A673 (cell line): ENCODE measurements at regions not wholly inside any gene's neighbourhood (a gene's known extent, or its start where the extent isn't known, plus 50 kb on each side); places are given as distances from the start of the nearest gene placed in this dataset.
A peak's percentile ranks its signal among the peaks of the same experiment; 100 is the strongest.

Experiments
- BruUV-seq: library from RNA; stranded (reverse); fragments of 400-500 nt; replicated peaks from 2 replicates; lab custom pipeline; 2021; lab: Mats Ljungman, UMichigan
- CTCF ChIA-PET: fragments of 300-600 bp; sonication (Branson Sonifier 250); formaldehyde crosslinking; loops from one replicate; lab custom pipeline; 2022; ENCODE audit warnings: antibody characterized with exemption; lab: Charles Lee
- POLR2A ChIA-PET: fragments of 300-600 bp; sonication (Branson Sonifier 250); formaldehyde crosslinking; loops from one replicate; lab custom pipeline; 2022; ENCODE audit warnings: antibody characterized with exemption; ENCODE audit not compliant: low non-redundant PET; lab: Charles Lee
- DNase-seq: peaks from one replicate; pipeline ENCODE4 v3.0.0-alpha.2; 2015; ENCODE audit warnings: low spot score
- H3K27ac ChIP-seq: fragments of 200-600 bp; sonication (generic); 2 replicates; pipeline ENCODE4 v1.5.1; 2016; ENCODE audit warnings: mixed run types, low read depth, mild to moderate bottlenecking, mixed read lengths, antibody characterized with exemption, low read length; ENCODE audit not compliant: poor library complexity, severe bottlenecking
- H3K27me3 ChIP-seq: fragments of 200-600 bp; sonication (generic); replicated peaks from 2 replicates; pipeline ENCODE4 v1.6.1; 2017; ENCODE audit warnings: mixed run types, low read depth, mild to moderate bottlenecking, mixed read lengths, antibody characterized with exemption, low read length; ENCODE audit not compliant: insufficient read depth, poor library complexity
- H3K36me3 ChIP-seq: fragments of 200-600 bp; sonication (generic); 2 replicates; pipeline ENCODE4 v1.6.1; 2016; ENCODE audit warnings: mixed run types, mild to moderate bottlenecking, mixed read lengths, antibody characterized with exemption, low read length; ENCODE audit not compliant: insufficient read depth, poor library complexity, severe bottlenecking
- H3K4me1 ChIP-seq: fragments of 200-600 bp; sonication (generic); 2 replicates; pipeline ENCODE4 v1.6.1; 2017; ENCODE audit warnings: mixed run types, mild to moderate bottlenecking, mixed read lengths, antibody characterized with exemption, low read length; ENCODE audit not compliant: insufficient read depth, poor library complexity, severe bottlenecking
- H3K4me3 ChIP-seq: fragments of 200-600 bp; sonication (generic); 2 replicates; pipeline ENCODE4 v1.5.1; 2016; ENCODE audit warnings: low read depth, mixed run types, mild to moderate bottlenecking, mixed read lengths, low read length; ENCODE audit not compliant: poor library complexity, severe bottlenecking
- H3K9me3 ChIP-seq: fragments of 200-600 bp; sonication (generic); 2 replicates; pipeline ENCODE4 v1.6.1; 2016; ENCODE audit warnings: mixed run types, low read depth, mild to moderate bottlenecking, mixed read lengths, antibody characterized with exemption, low read length; ENCODE audit not compliant: poor library complexity, severe bottlenecking
- EZH2 ChIP-seq: fragments of 200-600 bp; sonication (generic); IDR thresholded peaks from 2 replicates; pipeline ENCODE4 v1.6.1; 2017; ENCODE audit warnings: borderline replicate concordance, low read depth, mild to moderate bottlenecking, mixed read lengths, antibody characterized with exemption, low read length; ENCODE audit not compliant: poor library complexity, severe bottlenecking
- intact Hi-C: fragments of 100-400 bp; cut with micrococcal nuclease; formaldehyde crosslinking; loops from one replicate; pipeline ENCODE4 v1.10.0; 2022; ENCODE audit not compliant: unreplicated experiment
- TF ChIP-seq, protein P1 (sequence below): fragments of 300-800, 200-600 bp; sonication (generic); conservative IDR thresholded peaks from 2 replicates; pipeline ENCODE4 v1.5.1; 2017; ENCODE audit warnings: low read depth, mild to moderate bottlenecking, antibody characterized with exemption, low read length, moderate library complexity, mixed read lengths

DNA sequence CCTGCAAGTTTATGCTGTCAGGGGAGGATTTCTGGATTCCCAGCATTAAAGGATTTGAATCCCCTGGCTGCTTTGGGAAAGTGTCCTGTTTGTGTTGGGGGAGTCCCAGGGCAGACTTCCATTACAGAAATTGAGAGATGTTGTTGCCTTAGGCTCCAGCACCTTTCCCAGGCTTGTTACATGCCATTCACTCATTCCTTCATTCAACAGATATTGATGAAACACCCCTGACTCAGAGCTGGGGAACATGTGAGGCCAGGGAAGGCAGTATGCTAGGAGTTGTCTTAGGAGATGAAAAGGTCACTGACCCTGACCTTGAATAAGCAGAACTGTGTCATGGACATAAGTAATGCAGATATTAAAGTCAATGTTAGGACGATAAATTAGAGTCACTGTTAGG lies 161.7 kb downstream of the NTMT2 start:
- Histone ChIP-seq H3K9me3 (no peaks in the 10 kb centered on the region), H3K4me1 (no peaks in the 10 kb centered on the region), H3K36me3 (no peaks in the 10 kb centered on the region), H3K27ac (no peak overlapping the region), H3K27me3 (no peaks in the 10 kb centered on the region), H3K4me3 (no peak overlapping the region)
- POLR2A ChIA-PET, result no interaction called here
- DNase-seq, result no peak
- CTCF ChIA-PET, result no interaction called here
- TF ChIP-seq, protein P1, sequence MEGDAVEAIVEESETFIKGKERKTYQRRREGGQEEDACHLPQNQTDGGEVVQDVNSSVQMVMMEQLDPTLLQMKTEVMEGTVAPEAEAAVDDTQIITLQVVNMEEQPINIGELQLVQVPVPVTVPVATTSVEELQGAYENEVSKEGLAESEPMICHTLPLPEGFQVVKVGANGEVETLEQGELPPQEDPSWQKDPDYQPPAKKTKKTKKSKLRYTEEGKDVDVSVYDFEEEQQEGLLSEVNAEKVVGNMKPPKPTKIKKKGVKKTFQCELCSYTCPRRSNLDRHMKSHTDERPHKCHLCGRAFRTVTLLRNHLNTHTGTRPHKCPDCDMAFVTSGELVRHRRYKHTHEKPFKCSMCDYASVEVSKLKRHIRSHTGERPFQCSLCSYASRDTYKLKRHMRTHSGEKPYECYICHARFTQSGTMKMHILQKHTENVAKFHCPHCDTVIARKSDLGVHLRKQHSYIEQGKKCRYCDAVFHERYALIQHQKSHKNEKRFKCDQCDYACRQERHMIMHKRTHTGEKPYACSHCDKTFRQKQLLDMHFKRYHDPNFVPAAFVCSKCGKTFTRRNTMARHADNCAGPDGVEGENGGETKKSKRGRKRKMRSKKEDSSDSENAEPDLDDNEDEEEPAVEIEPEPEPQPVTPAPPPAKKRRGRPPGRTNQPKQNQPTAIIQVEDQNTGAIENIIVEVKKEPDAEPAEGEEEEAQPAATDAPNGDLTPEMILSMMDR, result no peak
- TF ChIP-seq EZH2, result no peak
- intact Hi-C loops, result no loop called here
- no TSS peak for BruUV-seq

DNA sequence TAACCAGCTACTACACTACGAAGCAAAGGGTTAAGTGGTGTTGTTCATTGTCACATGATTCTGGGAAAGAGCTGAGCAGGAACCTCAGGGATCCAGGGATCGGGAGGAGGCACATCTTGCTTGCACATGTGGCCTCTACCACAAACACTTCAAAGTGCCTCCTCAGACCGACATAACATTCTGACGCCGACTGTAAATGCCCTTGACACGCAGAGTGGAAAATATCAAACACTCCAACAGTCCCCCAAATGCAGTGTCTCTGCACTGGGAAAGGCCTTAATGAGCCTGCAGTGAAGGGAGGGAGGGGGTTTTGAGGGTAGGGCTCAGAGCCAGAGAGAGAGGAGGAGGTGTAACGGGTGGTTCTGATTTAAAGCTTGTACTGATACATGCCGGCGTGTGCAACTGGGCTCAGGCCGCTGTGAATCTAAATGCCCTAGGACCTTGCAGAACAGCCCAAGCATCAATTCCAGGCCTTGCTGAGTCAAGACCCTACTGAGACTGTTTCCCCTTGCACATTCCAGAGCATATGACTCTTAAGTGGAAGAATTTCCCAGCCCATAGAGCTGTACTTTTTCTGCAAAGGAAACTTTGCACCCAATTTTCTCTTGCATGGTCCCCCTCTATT lies 163.7 kb downstream of the NTMT2 start:
- ChIA-PET POLR2A (no interaction called here), CTCF (no interaction called here)
- no peaks in the 10 kb centered on the region for H3K36me3 ChIP-seq
- TF ChIP-seq, protein P1, result no peak
- no peak for TF ChIP-seq EZH2
- intact Hi-C loops, result no loop called here
- DNase-seq, result peak; percentile 23
- no peaks in the 10 kb centered on the region for H3K4me1 ChIP-seq
- no peak overlapping the region for H3K4me3 ChIP-seq
- no peaks in the 10 kb centered on the region for H3K27me3 ChIP-seq
- no peak overlapping the region for H3K27ac ChIP-seq
- BruUV-seq, result no TSS peak
- no peaks in the 10 kb centered on the region for H3K9me3 ChIP-seq

DNA sequence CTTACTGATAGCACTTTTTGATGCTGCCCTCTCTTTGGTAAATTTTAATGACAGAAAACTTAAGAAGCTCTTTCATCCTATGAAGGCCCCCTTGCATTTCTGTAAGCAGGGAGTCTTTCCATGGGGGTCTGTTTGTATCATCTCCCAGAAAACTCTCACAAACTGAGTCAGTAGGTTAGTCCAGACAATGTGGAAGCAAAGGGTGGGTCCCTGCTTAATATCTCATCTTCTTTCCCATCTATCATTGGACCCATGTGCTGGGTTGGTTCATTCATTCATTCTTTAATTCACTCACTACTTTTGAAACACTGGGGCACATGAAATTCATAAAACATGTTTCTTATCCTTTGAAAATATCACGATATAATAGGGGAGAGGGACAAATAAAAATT lies 164.3 kb downstream of the NTMT2 start:
- no peaks in the 10 kb centered on the region for H3K36me3 ChIP-seq
- DNase-seq, result no peak
- no peaks in the 10 kb centered on the region for H3K4me1 ChIP-seq
- intact Hi-C loops, result no loop called here
- H3K27ac ChIP-seq, result no peak overlapping the region
- POLR2A ChIA-PET, result no interaction called here
- no peaks in the 10 kb centered on the region for H3K27me3 ChIP-seq
- TF ChIP-seq, protein P1, result no peak
- TF ChIP-seq EZH2, result no peak
- CTCF ChIA-PET, result no interaction called here
- no peaks in the 10 kb centered on the region for H3K9me3 ChIP-seq
- H3K4me3 ChIP-seq, result no peak overlapping the region
- BruUV-seq, result no TSS peak
